Renal cortex interstitium (tissue), 11 donors: ENCODE measurements at regions not wholly inside any gene's neighbourhood (a gene's known extent, or its start where the extent isn't known, plus 50 kb on each side); places are given as distances from the start of the nearest gene placed in this dataset.
A peak's percentile ranks its signal among the peaks of the same experiment; 100 is the strongest.
"Not testable (repeated sequence)": the region's sequence is repeated elsewhere in the genome, so short reads cannot be mapped to it uniquely, and the experiment has no call there.

Experiments used
- DNase-seq, 11 donors: peaks; one replicate each; pipeline ENCODE4 v3.0.0-alpha.2; 2013; ENCODE audit warnings: low read depth in 9 of 11, low spot score in 4 of 11; ENCODE audit errors: extremely low read depth in 1 of 11

DNA sequence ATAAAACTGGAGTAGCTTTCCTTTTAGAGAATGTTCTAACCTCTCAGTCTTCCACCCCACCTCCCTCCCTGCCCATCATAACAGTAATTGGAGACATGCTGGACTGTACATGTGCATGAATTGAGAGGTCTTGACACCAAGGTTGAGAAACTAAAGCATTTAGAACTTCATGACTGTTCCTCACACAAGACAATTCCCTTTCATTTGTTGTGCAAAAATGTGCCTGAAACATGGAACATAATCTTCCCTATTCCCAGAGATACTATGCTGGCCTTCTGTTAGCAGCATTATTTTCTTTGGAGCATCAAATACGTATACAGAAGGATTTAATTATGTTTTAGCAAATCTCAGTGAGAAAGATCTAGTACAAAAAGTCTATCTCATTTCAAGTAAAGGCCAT, 97.5 kb upstream of the KCNE2 start:
- no peak for DNase-seq

DNA sequence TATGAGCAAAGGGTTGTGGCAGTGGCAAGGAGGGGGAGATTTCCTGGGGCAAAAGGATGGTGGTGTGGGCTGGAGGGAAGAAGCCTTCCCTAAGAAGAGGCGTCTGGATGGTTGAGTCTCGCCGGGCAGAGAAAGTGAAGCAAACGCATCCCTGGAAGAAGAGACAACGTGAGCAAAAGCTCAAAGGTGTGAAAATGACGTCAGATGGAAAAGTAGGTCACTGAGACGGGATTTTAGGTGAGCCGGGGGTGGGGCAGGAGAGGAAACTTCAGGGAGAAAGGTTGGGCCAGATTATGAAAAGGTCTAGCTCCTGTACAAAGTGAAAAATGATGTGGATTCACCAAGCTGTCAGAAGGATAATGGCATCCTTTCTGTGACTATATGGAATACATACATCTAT, 95.3 kb upstream of the KCNE2 start:
- DNase-seq = no peak

DNA sequence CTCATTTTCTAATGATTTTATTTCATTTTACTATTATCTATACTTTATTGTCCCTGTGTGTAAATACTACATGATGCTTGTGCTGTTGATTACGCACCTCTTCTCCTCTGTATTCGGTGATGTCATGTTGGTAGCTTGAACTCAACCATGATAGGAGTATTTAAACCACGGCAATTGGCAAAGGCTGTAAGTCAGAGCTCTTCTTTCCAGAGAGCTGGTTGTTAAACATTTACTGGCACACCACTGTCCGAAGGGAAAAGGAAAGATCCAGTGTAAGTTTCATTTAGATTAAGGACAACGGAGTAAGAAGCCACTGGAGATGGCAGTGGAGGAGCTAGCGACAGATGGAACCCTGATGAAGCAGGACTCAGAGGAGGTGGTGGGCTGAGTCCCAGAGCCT, 93.4 kb upstream of the KCNE2 start:
- no peak for DNase-seq

DNA sequence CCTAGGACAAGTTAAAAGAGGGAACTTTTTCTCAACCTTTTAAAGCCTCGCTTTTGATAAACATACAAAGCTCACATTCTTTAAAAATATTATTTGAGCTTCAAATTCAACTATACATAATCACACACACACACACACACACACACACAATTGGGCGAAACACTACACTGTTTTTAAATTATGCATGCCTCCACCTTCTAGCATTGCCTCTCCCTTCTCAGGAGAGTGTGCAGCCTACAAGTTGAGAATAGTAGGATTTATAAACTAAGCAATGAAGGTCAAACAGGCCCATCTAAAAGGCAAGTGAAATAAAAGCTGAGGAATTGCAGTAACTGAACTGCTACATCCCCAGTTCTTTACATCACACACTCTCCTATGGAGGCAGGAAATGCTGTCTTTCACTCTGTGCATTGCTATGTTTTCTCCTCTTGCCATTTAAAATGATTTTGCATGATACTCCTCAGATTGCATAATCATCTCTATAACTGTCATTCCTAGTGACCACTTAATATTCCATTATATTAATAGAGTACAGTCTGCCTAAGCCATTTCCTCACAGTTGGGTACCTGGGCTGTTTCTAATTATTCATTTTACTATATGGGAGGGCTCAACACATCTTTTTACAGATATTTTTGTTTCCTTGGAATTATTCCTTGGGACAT, 92.5 kb upstream of the KCNE2 start:
- no peak for DNase-seq

DNA sequence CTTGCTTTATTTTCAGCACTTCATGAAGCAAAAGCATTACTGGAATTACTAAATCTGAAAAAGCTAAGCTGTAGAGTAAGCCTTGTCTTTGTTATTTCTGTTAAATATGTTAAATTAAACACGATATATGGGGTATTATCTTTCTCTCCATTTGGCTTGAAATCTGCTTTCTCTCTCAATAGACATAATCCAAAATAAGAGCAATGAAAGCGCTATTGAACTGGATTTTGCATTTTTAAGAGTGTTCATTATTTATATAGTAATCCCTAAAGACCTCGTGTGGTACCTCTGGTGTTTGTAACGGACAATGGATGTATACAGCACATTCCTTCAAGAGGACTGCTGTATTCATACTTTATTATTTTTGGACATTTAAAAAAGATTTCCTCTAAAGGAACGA, 91.5 kb upstream of the KCNE2 start:
- no peak for DNase-seq

DNA sequence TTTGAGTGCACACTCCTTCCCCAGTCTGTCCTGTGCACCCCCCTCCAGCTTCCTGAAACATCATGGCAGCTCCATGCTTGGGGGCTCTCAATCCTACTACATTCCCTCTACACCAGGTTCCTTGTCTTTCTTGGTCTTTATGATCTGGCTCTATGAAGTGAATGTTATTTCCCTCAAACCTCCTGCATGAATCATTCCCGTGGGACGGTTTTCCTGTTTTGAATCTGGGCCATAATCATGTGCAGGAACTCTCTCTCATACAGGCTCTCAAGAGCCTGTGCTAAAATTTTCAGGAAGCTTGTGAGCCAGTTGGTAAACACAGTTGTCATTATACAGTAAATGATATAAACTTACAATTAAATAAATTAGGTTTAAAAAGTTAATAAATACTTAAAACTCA, 89.8 kb upstream of the KCNE2 start:
- no peak for DNase-seq

DNA sequence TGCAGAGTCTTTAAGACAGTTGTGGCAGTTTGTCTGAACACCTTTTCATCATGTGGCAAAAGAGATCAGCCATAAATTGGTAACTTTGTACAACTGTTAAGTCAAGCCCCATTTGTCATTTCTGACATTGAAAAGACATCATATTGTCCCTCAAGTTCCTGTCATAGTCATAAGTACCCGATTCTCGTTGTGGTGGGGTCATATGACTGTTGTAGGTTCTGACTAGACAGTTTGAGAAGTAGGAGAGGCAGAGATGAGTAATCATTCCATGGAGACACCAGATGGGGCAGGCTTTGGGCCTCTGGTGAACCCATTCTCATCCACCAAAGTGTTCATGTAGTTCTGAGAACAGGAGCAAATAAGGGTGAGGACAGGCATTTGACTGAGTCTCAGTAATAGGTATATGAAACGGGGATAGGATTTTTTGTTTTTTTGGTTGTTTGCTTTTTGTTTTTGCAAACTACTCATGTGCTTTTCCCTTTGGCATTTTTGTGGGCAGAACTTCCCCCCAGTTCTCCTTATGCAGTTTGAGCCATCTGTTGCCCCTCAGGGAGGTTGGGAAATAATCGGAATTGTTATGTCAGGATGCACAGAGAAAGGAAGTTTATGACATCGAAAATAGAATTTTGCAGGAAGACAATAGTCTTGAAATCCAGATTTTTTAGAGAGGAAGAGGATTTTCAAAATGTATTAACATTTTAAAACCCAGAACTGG, 86.9 kb upstream of the KCNE2 start:
- DNase-seq = no peak

DNA sequence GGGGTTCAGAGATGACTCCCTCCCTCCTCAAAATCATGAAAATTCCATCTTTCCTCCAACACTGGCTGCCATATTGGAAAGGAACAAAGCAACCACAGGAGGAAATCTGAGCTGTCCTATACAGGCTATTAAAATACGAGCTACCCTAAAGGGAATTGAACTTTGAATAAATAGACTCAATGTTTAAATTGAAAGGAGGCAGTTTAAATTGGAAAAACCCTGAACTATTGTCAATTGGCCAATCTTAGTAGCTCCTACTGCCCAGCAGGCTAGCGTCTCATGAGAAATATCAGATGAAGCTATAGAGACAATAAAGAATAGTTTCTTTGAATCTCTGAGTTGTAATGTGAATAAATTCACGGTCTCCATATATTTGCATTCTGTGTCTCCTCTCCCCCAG, 85.4 kb upstream of the KCNE2 start:
- DNase-seq = no peak

DNA sequence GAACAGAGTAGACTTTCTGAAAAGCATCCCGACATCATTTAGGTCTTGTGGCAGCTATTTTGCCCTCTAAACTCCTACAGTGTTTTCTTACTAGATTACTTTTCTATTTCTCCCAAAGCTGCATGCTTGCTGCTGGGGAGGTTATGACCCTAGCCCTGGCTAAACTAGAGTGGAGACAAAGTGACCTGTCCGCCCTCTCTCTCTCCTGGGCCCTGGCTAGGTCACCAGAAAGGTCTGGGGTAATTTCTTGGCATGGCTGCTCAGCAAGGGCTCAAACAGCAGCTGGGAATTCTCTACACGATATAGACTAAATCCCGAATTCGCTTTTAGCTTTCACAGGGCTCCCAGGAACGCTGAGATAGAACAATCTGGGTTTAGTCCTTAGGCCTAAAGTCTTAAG, 84.5 kb upstream of the KCNE2 start:
- no peak for DNase-seq

DNA sequence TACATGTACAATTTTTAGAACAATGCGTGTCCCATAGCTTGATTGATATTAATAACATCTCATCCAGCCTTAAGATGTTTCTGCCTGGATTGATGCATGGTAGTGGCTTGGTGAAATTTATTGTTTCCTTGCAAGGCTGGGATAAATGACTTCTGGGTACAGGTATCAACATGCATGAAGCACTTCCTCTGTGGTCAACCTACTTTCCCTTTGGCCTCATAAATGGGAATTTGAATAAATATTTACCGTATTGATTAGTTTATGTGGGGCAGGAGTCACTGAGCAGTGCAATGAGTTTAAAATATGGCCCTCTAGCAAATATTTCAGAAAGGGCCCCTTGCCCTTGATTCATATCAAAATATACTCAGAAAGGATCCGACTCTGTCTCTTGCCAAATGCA, 83.9 kb upstream of the KCNE2 start:
- DNase-seq = no peak

DNA sequence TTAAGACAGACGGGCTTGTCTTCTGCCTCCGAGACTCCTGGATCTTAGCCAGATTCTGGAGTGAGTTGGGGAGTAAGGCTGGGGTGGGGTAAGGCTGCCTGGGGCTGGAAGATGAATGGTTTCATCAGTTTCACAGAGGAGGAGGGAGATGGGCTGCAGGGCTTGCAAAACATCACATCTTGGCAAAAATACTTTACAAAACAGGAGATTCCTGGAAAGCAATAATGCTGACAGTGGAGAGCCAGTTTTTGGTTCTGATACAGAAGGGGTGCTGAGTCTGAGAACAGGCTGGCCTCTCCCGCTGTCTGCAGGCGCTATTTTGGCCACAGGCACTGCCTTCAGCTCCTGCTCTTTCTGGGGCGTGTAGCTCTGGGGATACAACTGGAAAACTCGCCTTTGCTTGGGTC, 83.4 kb upstream of the KCNE2 start:
- peak in 2 of 11 donors; percentile 5 for DNase-seq

DNA sequence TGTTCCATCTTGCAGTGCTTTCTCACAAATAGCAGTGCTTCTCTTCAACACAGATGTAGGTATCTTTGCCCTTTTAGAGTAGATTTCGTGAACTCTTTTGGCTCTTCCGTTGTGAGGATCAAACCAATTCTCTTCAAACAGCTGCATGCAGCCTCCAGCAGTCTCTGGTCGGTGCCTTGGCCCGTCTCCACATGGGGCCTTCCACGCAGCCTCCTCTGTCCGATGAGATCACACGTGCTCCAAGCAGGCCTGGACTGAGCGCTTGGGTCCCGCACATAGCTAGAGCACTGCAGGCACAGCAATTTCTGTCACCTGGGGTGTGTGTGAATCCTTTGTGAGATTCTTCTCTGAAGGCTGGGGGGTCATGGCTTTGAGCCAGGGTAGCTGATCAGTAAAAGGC, 82.8 kb upstream of the KCNE2 start:
- DNase-seq = no peak

DNA sequence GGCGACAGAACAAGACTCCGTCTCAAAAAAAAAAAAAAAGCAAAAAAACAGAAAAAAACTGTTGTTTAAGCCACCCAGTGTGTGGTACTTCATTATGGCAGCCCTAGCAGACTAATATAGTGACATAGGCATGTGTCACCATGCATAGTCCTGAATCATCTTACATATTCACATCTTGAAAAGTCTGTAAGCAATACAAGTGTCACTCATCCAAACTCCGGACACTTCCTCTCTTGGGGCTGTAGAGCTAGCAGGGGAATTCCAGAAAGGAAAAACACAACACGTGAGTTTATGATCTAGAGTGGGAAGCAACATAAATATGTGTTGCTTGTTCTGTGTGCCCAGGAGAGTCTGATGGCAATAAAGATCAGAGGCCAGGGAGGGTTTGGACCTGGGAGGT, 81.6 kb upstream of the KCNE2 start:
- no peak for DNase-seq

DNA sequence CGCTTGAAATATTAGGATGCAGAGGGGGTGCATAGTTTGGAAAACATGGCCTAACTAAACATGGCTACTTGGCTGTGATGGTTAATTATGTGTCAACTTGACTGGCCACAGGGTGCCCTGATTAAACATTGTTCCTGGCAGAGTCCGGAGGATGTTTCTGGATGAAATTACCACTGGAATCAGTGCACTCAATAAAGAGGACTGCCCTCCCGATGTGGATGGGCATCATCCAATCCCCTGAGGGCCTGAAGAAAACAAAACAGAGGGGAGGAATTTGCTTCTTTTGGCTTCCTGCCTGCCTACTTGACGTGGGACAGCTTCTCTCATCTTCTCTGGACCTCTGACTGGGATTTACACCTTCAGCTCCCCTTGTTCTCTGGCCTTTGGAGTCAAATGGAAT, 79.1 kb upstream of the KCNE2 start:
- DNase-seq = no peak

DNA sequence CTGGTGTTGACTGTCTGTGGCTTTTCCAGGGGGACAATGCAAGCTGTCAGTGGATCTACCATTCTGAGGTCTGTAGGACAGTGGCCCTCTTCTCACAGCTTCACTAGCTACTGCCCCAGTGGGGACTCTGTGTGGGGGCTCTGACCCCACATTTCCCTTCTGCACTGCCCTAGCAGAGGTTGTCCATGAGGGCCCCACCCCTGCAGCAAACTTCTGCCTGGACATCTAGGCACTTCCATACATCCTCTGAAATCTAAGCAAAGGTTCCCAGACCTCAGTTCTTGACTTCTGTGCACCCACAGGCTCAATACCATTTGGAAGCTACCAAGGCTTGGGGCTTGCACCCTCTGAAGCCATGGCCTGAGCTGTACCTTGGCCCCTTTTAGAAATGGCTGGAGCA, 75.8 kb upstream of the KCNE2 start:
- not testable (repeated sequence) for DNase-seq

DNA sequence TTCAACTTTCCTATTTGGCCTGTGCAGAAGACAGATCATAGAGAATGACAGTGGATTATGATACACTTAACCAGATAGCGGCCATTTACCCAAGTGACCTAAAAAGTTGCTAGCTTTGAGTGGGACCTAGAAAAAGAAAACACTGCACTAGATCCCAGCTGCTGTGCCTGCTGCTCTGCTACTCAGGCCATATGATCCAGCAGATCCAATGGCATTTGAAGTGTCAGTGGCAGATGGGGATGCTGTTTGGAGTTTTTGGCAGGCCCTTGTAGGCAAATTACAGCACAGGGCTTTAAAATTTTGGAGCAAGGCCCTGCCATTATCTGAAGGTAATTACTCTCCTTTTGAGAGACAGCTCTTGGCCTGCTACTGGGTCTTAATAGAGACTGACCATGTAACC, 74.0 kb upstream of the KCNE2 start:
- DNase-seq = no peak

DNA sequence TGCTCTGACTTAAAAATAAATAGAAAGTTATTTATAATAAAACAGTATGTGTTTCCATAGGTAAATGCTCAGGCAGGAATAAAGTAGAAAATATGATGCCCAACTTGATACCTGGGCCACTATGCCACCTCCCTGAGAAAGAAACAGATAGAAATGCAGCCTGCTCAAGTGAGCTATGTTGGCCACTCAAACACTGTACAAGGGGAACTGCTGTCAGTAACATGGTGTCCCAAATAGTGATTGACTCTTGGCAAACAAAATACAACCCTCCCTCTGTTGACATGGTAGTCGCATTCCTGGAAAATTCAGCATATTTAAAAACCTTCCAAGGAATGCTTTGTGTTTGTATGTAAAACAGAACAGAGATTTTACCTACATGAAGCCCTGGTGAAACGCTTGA, 66.9 kb upstream of the KCNE2 start:
- DNase-seq = no peak

DNA sequence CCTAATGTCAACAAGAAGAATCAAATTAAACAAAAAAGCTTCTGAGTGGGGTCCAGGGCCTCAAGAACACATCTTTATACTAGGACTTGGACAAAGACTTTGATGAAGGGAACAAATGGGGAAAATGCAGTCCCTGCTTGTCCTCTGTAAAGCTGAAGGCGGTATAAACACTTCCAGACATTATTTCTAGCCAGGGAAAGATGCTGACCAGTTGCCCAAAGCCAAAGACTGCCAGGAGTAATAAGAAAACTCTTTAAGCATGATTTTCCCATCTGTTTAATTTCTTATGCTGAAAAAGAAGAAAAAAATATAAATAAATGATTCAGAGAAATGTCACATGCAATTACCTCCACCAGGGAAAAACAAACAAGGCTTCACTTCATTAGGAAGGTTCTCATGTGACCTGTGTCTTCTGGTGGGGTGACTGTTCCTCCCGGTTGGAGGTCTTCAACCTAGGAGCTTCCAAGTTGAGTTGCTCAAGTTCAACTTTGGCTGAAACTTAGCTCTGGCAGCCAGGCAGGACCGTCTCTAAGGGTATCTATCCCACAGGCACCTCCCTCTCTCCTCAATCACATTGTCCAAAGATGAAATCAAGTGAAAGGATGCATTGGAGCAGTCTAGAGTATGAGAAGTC, 65.2 kb upstream of the KCNE2 start:
- DNase-seq = no peak

DNA sequence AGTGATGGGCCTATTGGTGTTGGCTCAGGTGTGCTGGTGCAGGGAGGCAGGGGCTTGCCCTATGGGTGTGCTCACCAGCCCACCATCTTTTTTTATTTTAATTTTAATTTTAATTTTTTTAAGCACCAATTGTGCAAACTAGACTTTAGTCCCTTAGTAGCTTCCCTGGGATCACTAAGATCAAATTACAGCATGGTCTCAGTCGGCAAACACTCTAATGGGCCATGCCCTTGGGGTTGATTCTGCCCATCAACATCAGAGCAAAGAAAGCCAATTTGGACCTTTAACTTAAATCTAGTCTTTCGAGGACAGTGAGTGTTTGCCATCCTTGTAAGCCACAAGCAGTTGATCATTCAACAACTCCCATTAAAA, 64.7 kb upstream of the KCNE2 start:
- no peak for DNase-seq

DNA sequence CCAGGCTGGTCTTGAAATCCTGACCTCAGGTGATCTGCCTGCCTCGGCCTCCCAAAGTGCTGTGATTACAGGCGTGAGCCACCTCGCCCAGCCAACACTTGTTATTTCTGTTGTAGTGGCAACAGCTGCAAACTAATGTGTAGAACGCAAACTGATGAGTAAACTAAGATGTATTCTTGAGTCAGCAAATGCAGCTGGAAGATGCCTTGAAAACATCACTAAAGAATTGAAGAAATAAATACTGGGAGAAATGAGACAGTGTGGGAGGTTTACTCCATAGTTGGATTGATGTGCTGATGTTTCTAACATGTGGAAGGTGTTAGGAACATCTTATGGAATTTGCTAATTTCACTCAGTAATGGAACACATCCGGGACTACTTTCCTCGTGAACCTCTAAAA, 61.3 kb upstream of the KCNE2 start:
- no peak for DNase-seq
